KG1 (cell line): ENCODE measurements at regions not wholly inside any gene's neighbourhood (a gene's known extent, or its start where the extent isn't known, plus 50 kb on each side); places are given as distances from the start of the nearest gene placed in this dataset.
"Not testable (repeated sequence)": the region's sequence is repeated elsewhere in the genome, so short reads cannot be mapped to it uniquely, and the experiment has no call there.

Source experiments
- DNase-seq: peaks from one replicate; lab custom pipeline; 2025; lab: John Stamatoyannopoulos, UW

DNA sequence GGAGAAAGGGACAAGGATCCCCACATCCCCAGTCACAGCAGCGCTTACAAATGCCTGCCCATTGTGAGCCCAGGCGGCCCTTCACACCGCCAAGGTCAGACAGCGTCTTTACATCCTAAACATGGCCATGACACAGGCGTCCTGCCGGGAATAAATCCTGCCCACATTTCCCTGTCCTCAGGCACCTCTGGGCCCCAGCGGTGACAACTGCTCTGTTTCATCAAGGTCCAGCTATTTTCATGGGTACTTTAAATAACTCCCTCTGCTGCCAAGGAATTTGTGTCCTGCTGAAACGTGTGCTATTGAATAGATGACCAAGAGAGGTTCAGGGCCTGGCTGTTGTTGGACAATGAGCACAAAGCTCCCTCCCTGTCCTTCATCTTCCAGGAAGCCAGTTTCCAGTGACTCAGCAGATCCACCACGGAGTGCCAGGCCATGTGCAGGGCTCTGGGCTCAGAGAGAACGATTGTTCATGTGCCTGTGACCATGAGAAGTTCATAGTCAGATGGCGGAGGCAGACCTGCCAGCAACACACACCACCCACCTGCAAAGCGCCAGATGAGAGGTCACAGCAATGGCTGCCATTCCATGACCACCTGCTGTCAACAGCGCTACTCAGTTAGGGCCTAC lies 195.8 kb downstream of the MATN1 start:
- DNase-seq, result no peak

- no peak for DNase-seq
Observed at GRCh38 chr1:30526652-30527345, 196.6 kb downstream of the MATN1 start.

GRCh38 chr1:30525971-30526651 lies 197.3 kb downstream of the MATN1 start:
- DNase-seq, result no peak

DNA sequence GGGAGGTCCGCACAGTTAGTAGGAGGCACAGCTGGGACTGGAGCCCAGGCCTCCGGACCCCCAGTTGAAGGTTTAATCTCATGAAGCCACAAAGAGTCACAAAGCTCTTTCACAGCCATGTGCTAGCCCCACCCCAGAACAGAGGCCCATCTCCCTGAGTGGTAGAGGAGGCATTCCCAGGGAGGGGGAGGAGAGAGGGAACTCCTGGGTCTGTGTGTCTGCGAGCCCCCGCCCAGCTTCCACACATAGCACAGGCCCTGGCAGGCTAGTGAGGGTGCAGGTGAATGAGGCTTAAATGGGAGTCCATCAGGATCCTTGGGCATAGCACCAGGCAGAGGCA lies 197.8 kb downstream of the MATN1 start:
- DNase-seq, result no peak

DNA sequence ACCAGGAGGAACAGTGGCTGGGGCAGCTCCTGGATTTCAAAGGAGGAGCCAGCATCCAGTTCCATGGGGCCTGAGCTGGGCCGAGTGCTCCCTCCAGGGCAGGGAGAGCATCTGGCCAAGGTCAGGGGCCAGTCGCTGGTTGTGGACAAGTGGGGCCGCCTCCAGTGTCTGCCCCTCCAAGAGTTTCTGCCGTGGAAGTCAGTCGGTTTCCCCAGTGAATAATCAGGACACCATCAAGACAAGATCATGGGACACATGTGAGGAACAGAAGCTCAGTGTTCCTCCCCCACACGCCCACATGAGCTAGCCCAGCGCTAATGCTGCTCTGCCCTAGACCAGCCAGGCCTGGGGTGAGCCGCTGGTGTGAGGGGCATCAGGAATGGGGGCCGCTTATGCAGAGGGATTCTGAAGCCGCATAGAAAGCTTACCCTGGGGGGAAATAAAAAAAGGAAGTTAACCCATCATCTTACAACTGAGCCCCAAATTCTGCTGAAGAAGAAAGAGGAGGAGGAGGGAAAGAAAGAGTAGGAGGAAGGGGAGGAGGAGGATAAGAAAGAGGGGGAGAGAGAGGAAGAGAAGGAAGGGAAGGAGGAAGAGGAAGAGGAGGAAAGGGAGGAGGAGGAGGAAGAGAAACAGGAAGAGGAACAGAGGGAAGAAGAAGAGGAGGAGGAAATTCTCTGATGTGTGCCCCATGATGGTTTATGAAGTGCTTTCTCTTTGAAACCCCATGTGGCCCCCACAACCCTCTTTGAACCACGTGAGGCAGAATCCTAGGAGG lies 198.4 kb downstream of the MATN1 start:
- DNase-seq, result no peak

DNA sequence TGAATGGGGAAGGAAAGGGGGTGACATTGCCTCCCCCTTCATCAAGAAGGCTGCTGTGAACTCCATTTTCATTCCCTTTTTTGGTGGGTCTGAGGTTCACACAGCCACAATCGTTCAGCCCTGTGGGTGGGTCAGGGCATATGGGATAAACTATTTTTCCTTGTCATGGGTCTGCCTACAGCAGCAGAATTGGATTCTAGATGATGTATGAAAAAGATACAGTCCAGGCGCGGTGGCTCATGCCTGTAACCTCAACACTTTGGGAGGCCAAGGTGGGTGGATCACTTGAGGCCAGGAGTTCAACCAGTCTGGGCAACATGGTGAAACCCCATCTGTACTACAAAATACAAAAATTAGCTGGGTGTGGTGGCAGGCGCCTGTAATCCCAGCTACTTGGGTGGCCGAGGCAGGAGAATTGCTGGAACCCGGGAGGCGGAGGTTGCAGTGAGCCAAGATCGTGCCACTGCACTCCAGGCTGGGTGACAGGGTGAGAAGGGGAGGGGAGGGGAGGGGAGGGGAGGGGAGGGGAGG lies 199.3 kb downstream of the MATN1 start:
- DNase-seq, result not testable (repeated sequence)

GRCh38 chr1:30523055-30524020 lies 200.0 kb downstream of the MATN1 start:
- no peak for DNase-seq

DNA sequence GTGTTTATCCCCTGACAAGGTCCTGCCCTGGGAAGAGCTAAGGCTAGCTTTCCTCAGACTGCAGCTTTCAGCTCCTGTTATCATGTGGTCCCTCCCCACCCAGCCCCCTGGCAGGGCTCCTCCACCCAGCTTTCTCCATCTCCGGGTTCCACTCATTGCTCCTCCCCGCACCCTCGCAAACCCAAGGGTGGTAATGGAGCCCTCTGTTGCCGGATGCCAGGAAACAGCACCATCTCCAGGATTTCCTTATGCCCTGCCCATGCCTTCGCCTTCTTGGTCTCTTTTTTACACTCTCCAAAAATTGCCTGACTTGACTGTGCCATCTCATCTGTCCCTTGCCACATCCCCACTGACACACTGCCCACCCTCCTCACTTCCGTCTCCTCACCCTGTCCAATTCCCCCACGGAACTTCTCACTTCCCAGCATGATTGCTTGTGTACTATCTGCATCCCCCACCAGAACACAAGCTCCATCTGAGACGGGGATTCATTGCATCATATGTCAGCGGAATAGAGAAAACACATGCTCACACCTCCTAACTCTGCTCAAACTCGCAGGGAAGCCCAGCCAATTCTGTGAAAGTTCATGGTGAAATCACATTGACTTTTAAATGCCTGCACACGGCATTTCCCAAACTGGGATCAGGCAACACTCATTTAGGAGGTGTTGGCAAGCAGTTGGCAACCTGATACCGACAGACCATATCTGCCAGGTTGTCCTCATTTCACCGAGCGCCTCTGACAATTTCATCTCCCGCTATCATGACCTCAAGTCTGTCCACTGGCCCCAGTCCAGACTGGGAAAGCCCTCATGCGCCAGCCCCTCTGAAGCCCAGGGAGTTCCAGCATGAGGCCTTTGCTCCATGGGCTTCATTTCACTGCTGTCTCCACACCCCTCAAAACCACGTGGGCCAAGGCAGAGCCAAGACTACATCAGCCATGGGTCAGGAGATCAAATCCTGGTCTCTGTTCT lies 201.1 kb downstream of the MATN1 start:
- no peak for DNase-seq

DNA sequence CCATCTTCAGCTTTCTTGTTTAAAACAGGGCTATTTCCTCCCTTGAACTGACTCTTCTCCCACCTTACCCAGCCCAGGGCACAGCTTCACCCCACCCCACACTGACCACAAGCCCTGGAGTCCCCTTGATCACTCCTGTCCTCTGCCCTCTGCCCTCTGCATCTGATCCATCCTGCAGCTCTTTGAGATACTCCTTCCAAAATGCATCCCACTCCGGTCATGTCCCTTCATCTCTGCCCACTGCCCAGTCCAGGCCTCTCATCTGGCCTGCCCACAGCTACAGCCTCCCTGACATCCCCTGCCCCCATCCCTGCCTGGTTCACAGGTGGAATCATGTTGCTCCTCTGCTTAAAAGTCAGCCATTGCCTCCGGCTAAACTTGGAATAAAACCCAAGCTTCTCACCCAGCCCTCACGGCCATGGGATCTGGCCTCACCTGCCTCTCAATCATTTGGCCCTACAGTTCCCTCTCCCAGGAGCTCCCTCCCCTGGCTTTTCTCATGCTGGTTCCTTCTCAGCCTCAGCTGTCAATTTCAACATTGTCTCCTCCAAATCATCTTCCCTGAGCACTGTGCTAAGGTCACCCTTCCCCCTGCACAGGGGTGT lies 202.0 kb downstream of the MATN1 start:
- no peak for DNase-seq

DNA sequence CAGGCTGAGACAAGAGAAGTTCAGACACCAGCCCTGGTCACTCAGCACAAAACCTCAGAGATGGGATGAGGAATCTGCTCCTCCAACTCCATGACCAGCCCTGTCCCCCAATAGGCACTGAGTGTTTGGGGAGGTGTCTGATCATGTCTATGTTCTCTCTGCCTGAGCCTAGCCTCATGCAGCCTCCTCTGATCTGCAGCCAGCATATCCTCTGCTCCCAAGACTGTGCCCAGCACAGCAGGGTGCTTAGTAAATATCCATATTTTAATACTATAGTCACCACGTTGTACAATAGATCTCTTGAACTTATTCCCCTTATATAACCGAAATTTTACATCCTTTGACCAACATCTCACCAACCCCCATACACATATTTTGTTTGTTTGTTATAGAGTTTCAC lies 202.9 kb downstream of the MATN1 start:
- no peak for DNase-seq

GRCh38 chr1:30519201-30519763 lies 204.1 kb downstream of the MATN1 start:
- DNase-seq, result no peak

GRCh38 chr1:30518696-30519095 lies 204.7 kb downstream of the MATN1 start:
- no peak for DNase-seq

DNA sequence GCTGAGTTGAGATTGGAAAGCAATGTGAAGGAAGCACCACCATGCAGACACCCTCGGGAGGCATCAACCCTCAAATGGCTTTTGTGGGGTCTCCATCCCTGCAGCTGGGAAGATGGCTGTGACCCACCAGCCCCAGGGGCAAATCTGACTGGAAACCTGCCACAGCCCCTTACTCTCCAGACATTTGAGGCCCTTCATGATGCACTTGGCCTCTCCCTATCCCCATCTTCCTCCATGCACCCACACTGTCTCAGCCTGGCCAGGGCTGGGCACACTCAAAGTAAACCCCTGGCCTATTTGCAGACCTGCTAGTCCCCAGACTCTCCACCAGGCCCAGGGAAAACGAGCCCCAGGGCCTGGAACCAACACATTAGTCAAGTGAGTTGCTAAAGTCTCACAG lies 205.2 kb downstream of the MATN1 start:
- DNase-seq, result no peak

GRCh38 chr1:30517666-30518065 lies 205.7 kb downstream of the MATN1 start:
- not testable (repeated sequence) for DNase-seq

- DNase-seq, result not testable (repeated sequence)
Observed at GRCh38 chr1:30517241-30517640, 206.1 kb downstream of the MATN1 start.

DNA sequence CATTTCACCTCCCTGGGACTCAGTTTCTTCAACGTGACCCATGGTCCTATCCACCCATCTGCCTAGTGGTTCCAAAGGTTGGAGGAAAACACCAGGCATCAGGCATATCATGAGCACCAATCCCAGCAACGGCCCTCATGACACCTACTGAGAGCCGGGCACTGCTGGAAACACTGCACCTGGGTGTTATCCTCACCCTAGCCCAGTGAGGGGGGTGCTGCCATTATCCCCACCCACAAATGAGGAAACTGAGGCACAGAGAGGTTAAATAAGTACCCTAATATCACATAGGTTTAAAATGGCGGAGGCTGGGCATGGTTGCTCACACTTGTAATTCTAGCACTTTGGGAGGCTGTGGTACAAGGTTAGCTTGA lies 206.9 kb downstream of the MATN1 start:
- DNase-seq, result no peak

GRCh38 chr1:30515755-30516484 lies 207.5 kb downstream of the MATN1 start:
- DNase-seq, result no peak

GRCh38 chr1:30514945-30515344 lies 208.4 kb downstream of the MATN1 start:
- no peak for DNase-seq
